ENCODE measurements at regions not wholly inside any gene's neighbourhood (a gene's known extent, or its start where the extent isn't known, plus 50 kb on each side); places are given as distances from the start of the nearest gene placed in this dataset.

DNA sequence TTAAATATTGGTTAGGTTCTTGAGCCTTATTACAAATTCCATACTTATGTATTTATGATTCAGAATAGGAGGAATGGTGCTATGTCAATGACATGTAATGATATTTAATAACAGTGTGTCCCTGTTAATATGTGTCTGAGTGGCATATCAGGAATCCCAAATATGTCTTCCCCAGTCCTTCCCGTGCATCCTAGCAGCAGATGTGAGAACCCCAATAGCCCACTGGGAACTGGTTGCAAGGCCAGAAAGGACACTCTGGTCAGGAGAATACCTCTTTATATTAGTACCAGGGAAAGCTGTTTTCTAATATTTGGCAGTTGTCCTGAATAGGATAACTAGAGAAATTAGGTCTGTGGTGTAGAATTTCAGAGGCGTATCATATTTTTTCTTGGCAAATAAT lies 159.1 kb upstream of the PDE7B start:
- TF ChIP-seq, protein P1, sequence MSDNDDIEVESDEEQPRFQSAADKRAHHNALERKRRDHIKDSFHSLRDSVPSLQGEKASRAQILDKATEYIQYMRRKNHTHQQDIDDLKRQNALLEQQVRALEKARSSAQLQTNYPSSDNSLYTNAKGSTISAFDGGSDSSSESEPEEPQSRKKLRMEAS (IDR thresholded peaks at IDR 0.05), result no peak
- TF ChIP-seq POLR2A (IDR thresholded peaks at IDR 0.05; ENCODE audit: borderline replicate concordance, extremely low read depth, insufficient read depth, insufficient read length), result no peak
- TF ChIP-seq JUND (IDR thresholded peaks at IDR 0.05), result no peak
- TF ChIP-seq, protein P2, sequence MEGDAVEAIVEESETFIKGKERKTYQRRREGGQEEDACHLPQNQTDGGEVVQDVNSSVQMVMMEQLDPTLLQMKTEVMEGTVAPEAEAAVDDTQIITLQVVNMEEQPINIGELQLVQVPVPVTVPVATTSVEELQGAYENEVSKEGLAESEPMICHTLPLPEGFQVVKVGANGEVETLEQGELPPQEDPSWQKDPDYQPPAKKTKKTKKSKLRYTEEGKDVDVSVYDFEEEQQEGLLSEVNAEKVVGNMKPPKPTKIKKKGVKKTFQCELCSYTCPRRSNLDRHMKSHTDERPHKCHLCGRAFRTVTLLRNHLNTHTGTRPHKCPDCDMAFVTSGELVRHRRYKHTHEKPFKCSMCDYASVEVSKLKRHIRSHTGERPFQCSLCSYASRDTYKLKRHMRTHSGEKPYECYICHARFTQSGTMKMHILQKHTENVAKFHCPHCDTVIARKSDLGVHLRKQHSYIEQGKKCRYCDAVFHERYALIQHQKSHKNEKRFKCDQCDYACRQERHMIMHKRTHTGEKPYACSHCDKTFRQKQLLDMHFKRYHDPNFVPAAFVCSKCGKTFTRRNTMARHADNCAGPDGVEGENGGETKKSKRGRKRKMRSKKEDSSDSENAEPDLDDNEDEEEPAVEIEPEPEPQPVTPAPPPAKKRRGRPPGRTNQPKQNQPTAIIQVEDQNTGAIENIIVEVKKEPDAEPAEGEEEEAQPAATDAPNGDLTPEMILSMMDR (IDR thresholded peaks at IDR 0.05 in 2 of 3, conservative IDR thresholded peaks at IDR 0.05 in 1 of 3; ENCODE audit: borderline replicate concordance in 1 of 3, insufficient read depth in 1 of 3, low read depth in 2 of 3, low read length in 2 of 3), result no peak
- no peak for TF ChIP-seq POLR2AphosphoS5 (IDR thresholded peaks at IDR 0.05; ENCODE audit: low read depth, low read length)
